GM18505 (cell line): ENCODE measurements at regions not wholly inside any gene's neighbourhood (a gene's known extent, or its start where the extent isn't known, plus 50 kb on each side); places are given as distances from the start of the nearest gene placed in this dataset.
A peak's percentile ranks its signal among the peaks of the same experiment; 100 is the strongest.
"Not testable (repeated sequence)": the region's sequence is repeated elsewhere in the genome, so short reads cannot be mapped to it uniquely, and the experiment has no call there.

Experiments used
- ATAC-seq: cut with Tn5 transposase; IDR thresholded peaks from one replicate; pipeline ENCODE4 v1.9.1; 2021; ENCODE audit not compliant: unreplicated experiment
- POLR2A ChIP-seq: IDR thresholded peaks from 4 replicates; pipeline ENCODE4 v1.6.1; 2011; ENCODE audit warnings: borderline replicate concordance; ENCODE audit not compliant: insufficient read depth, insufficient read length; ENCODE audit errors: extremely low read depth

- ATAC-seq: no peak
- TF ChIP-seq POLR2A: no peak
Measured at GRCh38 chr7:131052285-131052904, 275.3 kb upstream of the MKLN1 start.

GRCh38 chr7:131056007-131056406 lies 271.7 kb upstream of the MKLN1 start:
- no peak for TF ChIP-seq POLR2A
- ATAC-seq: no peak

- no peak for TF ChIP-seq POLR2A
- ATAC-seq: peak; percentile 58
Measured at GRCh38 chr7:131057015-131057793, 270.5 kb upstream of the MKLN1 start.

GRCh38 chr7:131057794-131058070 lies 269.9 kb upstream of the MKLN1 start:
- no peak for ATAC-seq
- no peak for TF ChIP-seq POLR2A

GRCh38 chr7:131058561-131059288 lies 269.0 kb upstream of the MKLN1 start:
- not testable (repeated sequence) for ATAC-seq

GRCh38 chr7:131059401-131059800 lies 268.3 kb upstream of the MKLN1 start:
- ATAC-seq: not testable (repeated sequence)

GRCh38 chr7:131061158-131061557 lies 266.5 kb upstream of the MKLN1 start:
- ATAC-seq: no peak
- TF ChIP-seq POLR2A: no peak

GRCh38 chr7:131061818-131062217 lies 265.9 kb upstream of the MKLN1 start:
- ATAC-seq: no peak
- TF ChIP-seq POLR2A: no peak

- ATAC-seq: no peak
- no peak for TF ChIP-seq POLR2A
Measured at GRCh38 chr7:131066635-131067034, 261.0 kb upstream of the MKLN1 start.

GRCh38 chr7:131067220-131067619 lies 260.5 kb upstream of the MKLN1 start:
- no peak for ATAC-seq

GRCh38 chr7:131068604-131069021 lies 259.1 kb upstream of the MKLN1 start:
- no peak for TF ChIP-seq POLR2A
- no peak for ATAC-seq

More at GRCh38 chr7:131067220-131067619, 260.5 kb upstream of the MKLN1 start:
- TF ChIP-seq POLR2A: no peak

- no peak for ATAC-seq
- TF ChIP-seq POLR2A: no peak
Measured at GRCh38 chr7:131071786-131072504, 255.7 kb upstream of the MKLN1 start.

GRCh38 chr7:131072505-131073091 lies 255.1 kb upstream of the MKLN1 start:
- no peak for ATAC-seq
- TF ChIP-seq POLR2A: no peak

- no peak for TF ChIP-seq POLR2A
- ATAC-seq: no peak
Measured at GRCh38 chr7:131074043-131074442, 253.6 kb upstream of the MKLN1 start.

GRCh38 chr7:131074585-131074984 lies 253.1 kb upstream of the MKLN1 start:
- no peak for TF ChIP-seq POLR2A
- ATAC-seq: no peak
